ENCODE measurements at regions not wholly inside any gene's neighbourhood (a gene's known extent, or its start where the extent isn't known, plus 50 kb on each side); places are given as distances from the start of the nearest gene placed in this dataset.

DNA sequence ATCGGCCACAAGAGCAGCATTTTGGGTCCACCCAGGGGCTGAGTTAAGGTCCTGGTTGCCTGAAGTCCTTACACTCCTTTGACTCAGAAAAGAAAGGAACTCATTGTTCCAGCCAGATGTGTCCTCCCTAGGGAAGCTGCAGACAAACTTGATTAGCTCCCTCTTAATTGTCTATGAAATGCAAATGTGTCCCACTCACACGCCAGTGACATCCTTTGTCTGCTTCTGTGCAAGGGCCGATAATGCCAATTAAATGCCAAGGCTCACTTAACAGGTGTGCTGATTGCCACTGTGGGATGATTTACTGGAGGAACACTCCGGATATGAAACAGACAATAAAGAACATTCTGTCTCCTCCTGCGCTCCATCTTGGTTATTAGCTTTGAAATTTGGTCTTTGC is 332.9 kb upstream of the CPEB2 start:
- DNase-seq, result no peak

DNA sequence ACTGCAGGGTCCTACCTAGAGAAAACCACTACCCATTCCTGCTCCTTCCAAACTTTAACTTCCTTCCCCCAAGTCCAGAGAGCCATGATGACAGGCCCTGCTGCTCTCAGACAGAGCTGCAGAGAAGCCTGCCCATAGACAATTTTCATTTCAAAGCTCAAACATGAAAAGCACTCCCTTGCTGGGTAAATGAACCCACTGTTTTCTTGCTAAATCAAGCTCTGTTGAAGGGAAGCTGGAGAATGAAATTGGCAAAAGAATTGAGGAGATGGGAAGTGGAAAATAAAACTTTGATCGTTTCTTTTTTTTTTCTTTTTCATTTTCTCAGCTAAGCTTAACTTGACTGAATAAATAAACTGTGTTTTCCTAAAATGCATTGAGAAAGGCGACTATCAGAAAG is 331.1 kb upstream of the CPEB2 start:
- no peak for DNase-seq

DNA sequence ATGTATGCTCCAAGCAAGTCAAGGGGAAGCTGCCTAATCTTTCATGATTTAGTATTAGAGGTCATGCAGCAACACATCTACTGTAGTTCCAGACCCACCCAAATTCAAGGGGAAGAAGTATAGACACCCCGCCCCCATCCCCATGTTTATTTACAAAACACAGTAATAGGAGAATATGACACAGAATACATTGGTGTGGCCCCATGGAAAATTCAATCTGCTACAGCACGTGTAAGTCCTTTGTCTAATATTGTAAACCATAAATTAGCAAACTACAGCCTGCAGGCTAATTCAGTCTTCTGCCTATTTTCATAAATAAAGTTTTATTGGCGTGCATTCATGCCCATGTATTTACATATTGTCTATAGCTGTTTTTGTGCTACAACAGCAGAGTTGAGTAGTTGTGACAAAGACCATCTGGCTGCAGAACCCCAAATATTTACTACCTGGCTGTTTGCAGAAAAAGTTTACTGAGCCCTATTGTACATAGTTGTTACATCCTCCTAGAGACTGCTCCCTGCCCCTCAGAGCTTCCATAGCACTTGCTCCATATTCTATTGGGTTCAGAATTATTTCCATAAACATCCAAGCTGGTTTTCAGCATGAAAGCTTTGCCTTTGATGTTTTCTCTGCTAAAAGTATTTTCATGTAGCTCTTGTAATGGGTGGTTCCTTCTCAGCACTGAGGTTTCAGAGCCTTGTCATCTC is 326.8 kb upstream of the CPEB2 start:
- no peak for DNase-seq

DNA sequence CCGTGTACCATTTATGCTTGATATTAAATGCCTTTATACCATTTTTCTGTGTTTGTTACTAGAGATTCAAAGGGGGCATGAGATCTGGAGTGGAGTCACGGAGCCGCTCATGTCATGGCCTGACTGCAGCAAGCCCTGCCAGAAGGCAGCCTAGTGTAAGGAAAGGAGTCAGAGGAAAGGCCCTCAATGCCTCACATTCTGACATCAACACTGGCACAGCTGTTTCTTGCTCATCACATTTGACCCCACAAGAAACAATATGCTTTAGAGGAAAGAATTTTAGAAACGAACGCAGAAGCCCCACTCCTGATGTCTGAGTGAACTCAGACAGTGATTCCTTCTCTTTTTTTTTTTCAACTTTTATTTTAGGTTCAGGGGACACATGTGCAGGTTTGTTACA is 322.4 kb upstream of the CPEB2 start:
- DNase-seq, result no peak

DNA sequence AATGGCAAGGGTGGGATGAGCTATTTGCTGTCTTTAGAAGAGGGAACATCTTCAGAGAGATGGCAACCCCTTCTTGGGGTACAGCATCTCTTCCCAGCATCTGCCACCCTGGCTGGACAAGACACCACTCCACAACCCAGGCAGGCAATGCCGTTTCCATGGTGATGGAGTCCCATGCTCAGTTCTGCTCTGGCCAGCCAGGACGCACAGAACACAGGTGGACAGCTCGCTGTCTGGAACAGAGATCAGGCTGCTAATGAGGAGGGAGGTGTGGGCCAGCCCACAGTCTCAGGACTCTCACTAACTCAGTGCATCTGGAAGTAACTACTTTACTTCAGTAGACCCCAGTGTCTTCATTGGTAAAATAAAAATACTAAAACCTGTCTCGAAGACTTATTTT is 321.0 kb upstream of the CPEB2 start:
- DNase-seq, result no peak

DNA sequence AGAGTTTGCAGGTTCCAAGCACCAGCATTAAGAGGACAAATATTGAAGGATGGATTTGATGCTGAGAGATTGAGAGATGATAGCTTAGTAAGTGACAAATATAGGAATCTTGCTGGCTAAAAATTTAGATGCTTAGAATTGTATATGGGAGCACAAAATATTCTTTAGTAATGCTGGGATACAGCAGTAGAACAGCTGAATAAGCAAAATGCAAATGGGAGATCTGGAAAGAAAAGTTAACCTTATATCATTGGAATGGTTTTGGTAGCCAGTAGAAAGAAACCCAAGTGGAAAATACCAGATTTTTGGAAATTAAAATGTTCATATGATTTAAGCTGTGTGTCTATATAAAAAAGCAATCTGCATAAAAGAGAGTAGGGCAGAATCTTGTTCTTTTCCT is 308.6 kb upstream of the CPEB2 start:
- DNase-seq, result no peak

DNA sequence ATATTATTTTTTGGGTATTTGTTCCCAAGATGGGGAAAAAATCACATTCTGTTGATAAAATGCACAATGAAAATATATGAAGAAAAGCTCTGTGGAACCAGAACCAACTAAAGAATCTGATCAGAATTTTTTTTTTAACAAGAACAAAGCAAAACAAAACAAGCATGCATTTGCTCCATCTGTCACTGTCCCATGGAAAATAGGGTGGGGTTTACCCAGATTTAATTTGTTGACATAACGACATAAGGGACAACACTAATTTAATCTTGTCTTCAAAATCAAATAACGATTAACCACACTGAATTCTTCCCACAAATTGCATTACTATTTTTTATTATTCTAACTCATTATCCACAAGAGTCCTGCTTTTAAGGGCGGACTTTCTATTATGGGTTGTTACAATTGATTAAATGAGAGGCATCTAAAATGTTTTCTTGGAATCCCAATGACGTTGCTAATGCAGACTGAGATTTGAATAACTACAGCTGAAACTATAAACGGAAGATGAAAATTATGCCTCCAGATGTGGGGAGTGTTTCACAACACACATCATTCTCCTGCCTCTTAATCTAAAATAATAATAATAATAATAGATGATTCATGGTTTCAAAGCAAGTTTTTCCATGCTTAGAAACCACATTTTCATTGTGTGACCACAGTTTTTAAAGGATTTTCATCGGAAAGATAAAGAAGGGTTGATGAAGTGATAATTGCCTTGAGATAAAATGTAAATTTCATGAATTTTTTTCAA is 307.0 kb upstream of the CPEB2 start:
- no peak for DNase-seq

DNA sequence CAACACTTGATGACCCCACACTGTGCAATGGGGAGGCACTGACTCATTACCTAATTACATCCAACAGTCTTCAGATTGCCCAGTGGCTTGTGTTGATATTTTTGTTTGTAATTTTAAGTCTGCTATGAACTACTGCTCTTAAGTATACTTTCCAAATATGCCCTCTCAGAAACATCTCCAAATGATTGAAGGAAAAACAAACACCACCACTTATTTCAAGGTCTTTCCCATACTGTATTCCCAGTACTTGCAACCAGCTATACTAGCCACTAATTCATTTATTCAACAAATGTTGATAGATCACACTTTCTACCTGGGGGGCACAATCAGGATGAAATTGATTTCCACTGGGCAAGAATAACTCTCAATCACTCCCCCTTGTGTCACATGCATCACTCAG is 302.2 kb upstream of the CPEB2 start:
- DNase-seq, result no peak

DNA sequence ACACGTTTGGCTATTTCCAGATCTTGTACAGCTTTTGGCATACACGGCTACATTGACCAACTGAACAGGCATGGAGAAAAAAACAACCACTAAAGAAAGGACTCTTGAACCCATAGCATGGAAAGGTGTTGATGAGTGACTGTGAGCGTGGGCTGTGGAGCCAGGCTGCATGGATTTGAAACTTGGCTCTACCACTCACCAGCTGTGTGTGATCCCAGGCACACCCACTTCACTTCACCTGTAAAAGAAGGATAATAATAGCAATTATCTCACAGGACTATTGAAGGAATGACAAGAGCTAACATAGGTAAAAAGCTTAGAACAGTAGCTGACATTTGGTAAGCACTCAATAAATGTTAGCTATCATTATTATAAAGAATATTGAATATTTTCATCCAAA is 301.7 kb upstream of the CPEB2 start:
- no peak for DNase-seq

DNA sequence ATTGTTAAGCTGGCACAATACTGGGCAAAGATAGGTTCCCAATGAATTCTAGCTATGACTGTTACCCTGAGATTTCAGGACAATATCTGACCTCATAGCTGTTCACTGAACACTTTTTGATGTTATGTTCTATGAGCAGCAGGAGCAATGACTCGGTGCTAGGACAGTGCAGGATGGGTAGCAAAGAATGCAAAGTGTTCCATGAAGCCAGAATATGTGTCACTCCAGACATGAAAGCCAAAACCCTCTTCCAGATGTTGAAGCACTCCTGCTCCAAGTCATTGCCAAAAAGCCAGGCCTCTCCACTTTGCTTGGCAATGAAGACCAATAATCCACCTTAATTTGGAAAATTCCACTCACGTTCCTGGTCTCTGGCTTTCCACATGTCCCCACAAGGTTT is 300.9 kb upstream of the CPEB2 start:
- no peak for DNase-seq

DNA sequence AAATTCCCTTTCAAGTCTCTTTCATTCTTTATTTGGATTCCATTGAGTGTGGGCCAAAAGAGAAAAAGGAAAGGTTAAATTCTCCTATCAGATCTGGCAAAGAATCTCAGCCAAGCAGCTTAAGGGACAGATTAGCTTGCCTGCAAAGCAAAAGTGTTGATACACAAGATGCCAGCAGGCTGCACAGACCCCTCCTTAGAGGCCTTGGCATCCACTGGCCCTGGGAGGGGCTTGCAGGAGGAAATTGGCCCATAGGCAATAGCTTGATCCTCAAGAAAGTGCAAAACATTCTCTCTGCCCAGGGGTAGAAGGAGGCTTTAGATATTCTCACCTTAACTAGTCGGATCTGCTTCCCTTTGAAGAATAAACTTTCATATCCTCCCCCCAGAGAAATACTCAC is 300.4 kb upstream of the CPEB2 start:
- no peak for DNase-seq

DNA sequence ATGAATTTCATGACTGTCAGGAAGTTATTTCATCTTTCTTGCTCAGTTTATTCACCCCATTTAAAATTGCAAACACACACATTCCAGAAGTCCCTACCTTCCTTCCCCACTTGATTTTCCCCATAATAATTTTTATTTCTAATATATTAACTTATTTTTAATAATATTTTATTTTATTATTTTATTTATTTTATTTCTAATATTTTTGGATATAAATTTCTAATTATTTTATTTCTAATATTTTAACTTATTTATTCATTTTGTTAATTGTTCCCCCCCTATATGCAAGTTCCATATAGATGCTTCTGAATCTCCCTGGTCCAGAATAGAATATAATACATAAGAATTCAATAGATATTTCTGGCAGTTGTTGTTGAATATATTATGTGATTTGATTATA is 293.7 kb upstream of the CPEB2 start:
- no peak for DNase-seq

DNA sequence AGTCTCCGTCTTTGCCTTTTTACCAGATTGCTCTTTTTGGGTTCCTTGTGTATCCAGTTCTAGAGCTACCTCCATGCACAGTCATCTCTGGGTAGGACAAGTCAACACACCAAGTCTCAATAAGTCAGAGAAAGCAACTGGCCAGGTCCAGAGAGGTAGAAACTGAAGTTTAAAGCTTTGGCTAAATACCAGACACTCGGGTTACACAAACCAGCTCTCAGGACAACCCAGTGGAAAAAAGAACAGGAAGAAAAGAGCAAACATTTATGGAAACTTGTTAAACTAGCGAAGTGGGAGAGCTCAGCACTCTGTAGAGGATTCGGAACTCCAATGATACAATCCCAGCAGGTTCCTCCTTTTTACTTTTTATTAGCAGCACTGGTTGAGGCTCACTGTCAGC is 291.0 kb upstream of the CPEB2 start:
- DNase-seq, result no peak

DNA sequence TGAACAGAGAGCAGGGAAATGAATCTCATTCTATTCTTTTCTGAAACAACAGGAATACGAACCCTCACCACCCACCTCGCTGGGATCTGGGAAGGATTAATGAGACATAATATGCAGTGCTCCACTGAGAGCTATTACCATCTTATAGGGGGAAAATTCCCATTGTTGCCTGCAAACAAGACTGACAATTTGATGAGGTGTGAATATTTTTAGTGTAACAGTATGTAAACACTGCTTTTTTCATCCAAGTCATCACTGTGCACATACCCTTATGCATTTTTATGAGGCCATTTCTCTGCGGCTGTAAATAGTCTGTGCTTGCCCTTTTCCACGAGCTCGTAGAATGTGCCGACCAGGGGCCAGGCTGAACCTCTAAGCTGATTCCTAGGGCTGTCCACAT is 285.6 kb upstream of the CPEB2 start:
- DNase-seq, result no peak

DNA sequence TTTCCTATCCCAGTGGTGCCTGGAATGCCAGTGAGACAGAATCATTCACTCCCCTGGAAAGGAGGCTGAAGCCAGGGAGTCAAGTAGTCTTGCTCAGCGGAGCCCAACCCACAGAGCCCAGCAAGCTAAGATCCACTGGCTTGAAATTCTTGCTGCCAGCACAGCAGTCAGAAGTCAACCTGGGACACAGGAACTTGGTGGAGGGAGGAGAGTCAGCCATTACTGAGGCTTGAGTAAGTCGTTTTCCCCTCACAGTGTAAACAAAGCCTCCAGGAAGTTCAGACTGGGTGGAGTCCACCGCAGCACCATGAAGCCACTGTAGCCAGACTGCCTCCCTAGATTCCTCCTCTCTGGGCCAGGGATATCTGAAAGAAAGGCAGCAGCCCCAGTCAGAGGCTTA is 283.2 kb upstream of the CPEB2 start:
- no peak for DNase-seq

DNA sequence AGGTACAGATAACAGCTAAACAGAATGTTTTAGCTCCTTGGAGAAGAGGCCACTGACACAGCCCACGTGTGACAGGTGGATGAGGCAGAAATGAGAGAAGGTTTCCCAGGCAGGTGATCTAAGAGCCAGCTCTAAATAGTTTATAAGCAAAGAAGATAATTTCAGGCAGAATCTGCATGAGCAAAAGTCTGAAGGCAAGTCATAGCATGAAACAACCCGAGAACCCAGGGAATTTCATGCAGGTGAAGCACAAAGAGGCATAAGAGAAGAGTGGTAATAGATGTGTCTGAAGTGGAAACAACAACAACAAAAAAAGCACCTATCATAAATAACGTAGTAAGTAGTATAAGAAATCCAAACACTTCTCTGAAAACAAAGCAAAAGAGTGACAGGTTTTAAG is 275.8 kb upstream of the CPEB2 start:
- no peak for DNase-seq

DNA sequence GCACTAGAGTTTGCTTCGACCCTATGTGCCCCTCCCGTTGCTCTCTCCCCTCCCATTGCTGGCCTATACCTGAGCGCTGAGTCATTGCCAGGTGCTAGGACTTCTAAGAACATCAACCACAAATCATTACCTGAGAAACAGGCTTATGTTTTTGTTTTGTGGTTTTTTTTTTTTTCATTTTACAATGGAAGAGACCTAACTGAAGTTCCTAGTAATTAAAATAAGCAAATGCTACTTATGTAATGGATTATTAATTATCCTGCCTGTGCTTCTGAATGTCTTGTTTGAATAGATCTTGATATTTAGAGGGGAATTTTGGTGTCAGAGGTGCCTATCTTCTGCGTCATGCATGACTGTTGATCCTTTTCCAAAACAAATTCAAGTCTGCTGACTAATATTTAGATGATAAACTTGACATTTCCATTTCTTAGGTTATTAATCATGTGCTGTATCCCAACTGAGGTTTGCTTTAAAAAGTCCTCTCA is 275.4 kb upstream of the CPEB2 start:
- no peak for DNase-seq

DNA sequence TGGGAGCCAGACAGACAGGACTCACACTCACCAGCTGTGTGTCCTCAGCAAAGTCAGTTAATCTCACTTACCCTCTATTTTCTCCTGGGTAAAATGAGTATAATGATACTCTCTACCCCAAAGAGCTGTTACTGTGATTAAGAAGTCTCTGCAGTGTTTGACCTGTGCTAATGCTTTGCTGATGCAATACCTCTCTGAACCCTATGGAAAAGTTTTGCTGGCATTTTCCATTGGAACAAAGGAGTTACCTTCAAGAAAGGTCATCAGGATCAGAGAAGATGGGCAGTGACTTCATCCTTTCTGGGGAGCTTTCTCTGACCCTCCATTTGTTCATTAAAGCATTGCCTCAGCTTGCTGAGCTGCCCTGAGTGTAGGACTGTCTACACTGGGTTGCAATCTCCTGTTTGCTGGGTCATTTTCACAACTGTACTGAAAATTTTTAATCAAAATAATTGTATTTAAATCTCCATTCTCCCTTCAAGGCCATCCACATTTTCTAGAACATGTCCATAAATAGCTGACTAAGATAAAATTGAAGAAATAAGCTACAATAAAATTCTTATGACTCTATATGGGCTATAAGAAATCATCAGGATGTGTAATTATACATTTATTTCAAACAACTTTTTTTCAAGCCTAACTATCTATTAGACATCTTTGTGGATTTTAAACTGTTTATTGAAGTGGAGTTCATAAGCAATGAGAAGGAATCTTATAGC is 272.8 kb upstream of the CPEB2 start:
- DNase-seq, result no peak

DNA sequence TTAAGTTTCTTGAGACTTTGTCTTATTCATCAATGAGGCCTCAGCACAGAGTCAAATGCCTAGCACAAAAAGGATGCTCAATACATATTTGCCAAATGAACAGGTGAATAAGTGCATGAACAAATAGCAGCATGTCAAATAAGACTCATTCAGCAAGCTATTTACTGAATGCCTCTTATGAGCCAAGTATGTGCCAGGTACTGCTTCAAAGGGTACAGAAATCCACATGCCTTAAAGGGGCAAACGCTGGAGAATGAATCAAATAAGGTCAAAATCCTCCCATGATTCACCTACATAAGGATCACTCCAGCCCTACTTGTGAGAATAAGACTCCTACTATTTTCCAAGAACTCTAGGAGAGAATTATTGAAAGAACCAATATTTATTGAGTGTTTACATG is 260.2 kb upstream of the CPEB2 start:
- DNase-seq, result no peak

DNA sequence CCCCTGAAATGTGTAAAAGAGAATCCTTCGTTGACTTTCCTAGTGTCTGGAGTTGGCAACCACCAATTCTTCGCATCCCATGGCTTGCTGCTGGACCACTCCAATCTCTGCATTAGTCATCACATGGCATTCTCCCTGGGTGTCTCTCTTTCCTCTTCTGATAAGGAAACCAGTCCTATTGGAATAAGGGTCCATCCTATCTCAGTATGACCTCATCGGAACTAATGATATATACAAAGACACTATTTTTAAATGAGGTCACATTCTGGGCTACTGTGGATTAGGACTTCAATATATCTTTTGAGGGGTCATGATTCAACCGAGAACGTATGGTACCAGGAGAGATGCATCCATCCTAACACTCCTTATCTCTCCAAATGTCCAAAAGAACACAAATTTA is 259.1 kb upstream of the CPEB2 start:
- DNase-seq, result no peak

DNA sequence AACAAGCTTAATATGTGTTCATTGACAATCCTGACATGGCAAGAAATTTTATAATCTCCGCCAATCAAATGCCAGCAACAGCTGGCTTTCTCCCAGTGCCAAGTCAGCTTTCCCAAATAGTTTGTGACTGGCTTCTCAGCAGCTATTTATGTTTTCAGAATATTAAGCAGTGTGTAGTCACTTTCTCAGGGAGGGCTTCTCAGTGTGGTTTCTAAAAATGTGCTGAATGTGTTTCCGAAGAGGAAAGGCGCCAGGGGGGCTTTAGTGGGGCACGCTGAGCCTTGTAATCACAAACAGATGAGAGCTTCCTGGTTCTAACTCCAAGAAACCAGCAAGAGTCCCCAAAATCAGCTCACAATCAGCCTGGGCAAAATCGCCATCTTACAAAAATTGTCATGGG is 258.7 kb upstream of the CPEB2 start:
- DNase-seq, result no peak

DNA sequence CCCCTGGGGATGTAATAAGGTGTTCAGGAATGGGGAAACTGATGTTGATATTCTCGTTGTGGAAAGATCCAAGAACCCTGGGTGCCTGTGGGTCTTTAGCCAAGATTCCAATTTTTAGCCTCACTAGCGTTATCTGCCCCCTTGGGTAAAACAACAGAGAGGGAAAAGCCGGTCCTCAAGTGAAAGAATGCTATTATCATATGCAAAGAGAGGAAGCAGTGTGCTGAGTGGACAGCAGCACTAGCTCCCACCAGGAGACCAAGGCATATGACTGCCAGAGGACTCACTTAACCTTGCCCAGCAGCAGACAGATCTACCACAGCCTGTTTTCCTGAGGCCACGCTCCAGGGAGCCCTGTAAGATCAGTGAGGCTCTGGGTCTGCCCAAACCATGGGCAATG is 257.9 kb upstream of the CPEB2 start:
- no peak for DNase-seq

DNA sequence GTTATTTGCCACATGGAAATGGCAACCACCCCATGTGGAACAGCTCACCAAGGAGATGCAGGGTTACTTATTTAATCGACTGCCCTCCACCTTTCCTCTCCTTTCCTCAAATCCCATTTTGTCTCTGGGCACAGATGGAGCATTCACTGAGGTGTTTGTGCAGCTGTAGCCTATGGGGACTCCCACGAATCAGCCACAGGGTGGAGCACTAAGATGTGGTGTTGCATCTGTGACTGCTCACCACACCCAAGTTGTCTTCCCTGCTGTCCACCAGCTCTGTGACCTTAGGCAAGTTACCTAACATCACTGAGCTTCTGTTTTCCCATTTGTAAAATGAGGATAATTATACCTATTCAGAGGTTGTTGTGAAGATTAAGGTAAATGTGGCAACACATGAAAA is 252.4 kb upstream of the CPEB2 start:
- DNase-seq, result peak; percentile 11

DNA sequence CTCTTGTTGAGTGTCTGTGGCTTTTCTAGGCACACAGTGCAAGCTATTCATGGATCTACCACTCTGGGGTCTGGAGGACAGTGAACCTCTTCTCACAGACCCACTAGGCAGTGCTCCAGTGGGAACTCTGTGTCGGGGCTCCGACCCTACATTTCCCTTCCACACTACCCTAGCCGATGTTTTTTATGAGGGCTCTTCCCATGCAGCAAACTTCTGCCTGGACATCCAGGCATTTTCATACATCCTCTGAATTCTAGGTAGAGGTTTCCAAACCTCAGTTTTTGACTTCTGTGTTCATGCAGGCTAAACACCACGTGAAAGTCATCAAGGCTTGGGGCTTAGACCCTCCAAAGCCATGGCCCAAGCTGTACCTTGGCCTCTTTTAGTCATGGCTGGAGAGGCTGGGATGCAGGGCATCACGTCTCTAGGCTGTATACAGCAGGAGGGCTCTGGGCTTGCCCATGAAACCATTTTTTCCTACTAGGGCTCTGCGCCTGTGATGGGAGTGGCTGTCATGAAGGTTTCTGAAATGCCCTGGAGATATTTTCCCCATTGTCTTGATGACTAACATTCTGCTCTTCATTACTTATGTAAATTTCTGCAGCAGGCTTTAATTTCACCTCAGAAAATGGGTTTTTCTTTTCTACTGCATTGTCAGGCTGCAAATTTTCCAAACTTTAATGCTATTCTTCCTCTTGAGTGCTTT is 249.8 kb upstream of the CPEB2 start:
- DNase-seq, result no peak
